PC-9 (cell line): ENCODE measurements at regions not wholly inside any gene's neighbourhood (a gene's known extent, or its start where the extent isn't known, plus 50 kb on each side); places are given as distances from the start of the nearest gene placed in this dataset.

Experiments
- BruUV-seq: library from RNA; stranded (reverse); fragments of 400-500 nt; replicated peaks from 2 replicates; lab custom pipeline; 2021; lab: Mats Ljungman, UMichigan
- CTCF ChIA-PET: fragments of 300-600 bp; sonication (Branson Sonifier 250); formaldehyde crosslinking; loops from one replicate; lab custom pipeline; 2022; ENCODE audit warnings: antibody characterized with exemption; lab: Charles Lee
- POLR2A ChIA-PET: fragments of 300-600 bp; sonication (Branson Sonifier 250); formaldehyde crosslinking; loops from one replicate; lab custom pipeline; 2022; ENCODE audit warnings: antibody characterized with exemption; ENCODE audit not compliant: unreplicated experiment; lab: Charles Lee
- DNase-seq, 2 experiments: peaks; one replicate each; pipeline versions ENCODE4 v3.0.0 to v3.0.0-alpha.2; 2015 to 2022; ENCODE audit warnings: mixed read lengths in 1 of 2
- H2AFZ ChIP-seq: fragments of 200-600 bp; sonication (generic); 2 replicates; pipeline ENCODE4 v1.8.1; 2017; ENCODE audit warnings: antibody characterized with exemption
- H3F3A ChIP-seq: fragments of 200-600 bp; sonication (generic); 2 replicates; pipeline ENCODE4 v1.8.1; 2017; ENCODE audit warnings: antibody characterized with exemption, mild to moderate bottlenecking, low read depth; ENCODE audit not compliant: insufficient read depth
- H3K27ac ChIP-seq: fragments of 200-600 bp; sonication (generic); 2 replicates; pipeline ENCODE4 v1.6.1; 2016; ENCODE audit warnings: mixed run types
- H3K27me3 ChIP-seq: fragments of 200-600 bp; sonication (generic); 2 replicates; pipeline ENCODE4 v1.6.1; 2016; ENCODE audit warnings: low read depth, mixed run types; ENCODE audit not compliant: insufficient read depth
- H3K36me3 ChIP-seq: fragments of 200-600 bp; sonication (generic); 2 replicates; pipeline ENCODE4 v1.6.1; 2016; ENCODE audit warnings: low read depth, mixed run types
- H3K4me1 ChIP-seq: fragments of 200-600 bp; sonication (generic); replicated peaks from 2 replicates; pipeline ENCODE4 v1.6.1; 2016; ENCODE audit warnings: mixed run types; ENCODE audit not compliant: insufficient read depth
- H3K4me2 ChIP-seq: fragments of 200-600 bp; sonication (generic); 2 replicates; pipeline ENCODE4 v1.6.1; 2017; ENCODE audit warnings: mixed run types
- H3K4me3 ChIP-seq: fragments of 200-600 bp; sonication (generic); 2 replicates; pipeline ENCODE4 v1.6.1; 2016; ENCODE audit warnings: mixed run types
- H3K79me2 ChIP-seq: fragments of 200-600 bp; sonication (generic); 2 replicates; pipeline ENCODE4 v1.6.1; 2017; ENCODE audit warnings: low read depth, mixed run types
- H3K9me2 ChIP-seq: fragments of 200-600 bp; sonication (generic); 2 replicates; pipeline ENCODE4 v1.8.1; 2017; ENCODE audit warnings: mild to moderate bottlenecking; ENCODE audit not compliant: insufficient read depth
- H3K9me3 ChIP-seq: fragments of 200-600 bp; sonication (generic); 2 replicates; pipeline ENCODE4 v1.8.1; 2016; ENCODE audit warnings: low read depth; ENCODE audit not compliant: insufficient read depth
- H4K20me1 ChIP-seq: fragments of 200-600 bp; sonication (generic); 2 replicates; pipeline ENCODE4 v1.8.1; 2017; ENCODE audit not compliant: insufficient read depth
- EZH2 ChIP-seq: fragments of 200-600 bp; sonication (generic); IDR thresholded peaks from 2 replicates; pipeline ENCODE4 v1.8.0; 2017; ENCODE audit warnings: antibody characterized with exemption, low read depth
- intact Hi-C: fragments of 100-400 bp; cut with micrococcal nuclease; formaldehyde crosslinking; loops from one replicate; pipeline ENCODE4 v1.10.0; 2022; ENCODE audit not compliant: unreplicated experiment
- TF ChIP-seq, protein P1 (sequence below): fragments of 200-600 bp; sonication (generic); conservative IDR thresholded peaks from 2 replicates; pipeline ENCODE4 v1.6.1; 2017; ENCODE audit warnings: mixed run types, antibody characterized with exemption, mild to moderate bottlenecking, moderate library complexity

DNA sequence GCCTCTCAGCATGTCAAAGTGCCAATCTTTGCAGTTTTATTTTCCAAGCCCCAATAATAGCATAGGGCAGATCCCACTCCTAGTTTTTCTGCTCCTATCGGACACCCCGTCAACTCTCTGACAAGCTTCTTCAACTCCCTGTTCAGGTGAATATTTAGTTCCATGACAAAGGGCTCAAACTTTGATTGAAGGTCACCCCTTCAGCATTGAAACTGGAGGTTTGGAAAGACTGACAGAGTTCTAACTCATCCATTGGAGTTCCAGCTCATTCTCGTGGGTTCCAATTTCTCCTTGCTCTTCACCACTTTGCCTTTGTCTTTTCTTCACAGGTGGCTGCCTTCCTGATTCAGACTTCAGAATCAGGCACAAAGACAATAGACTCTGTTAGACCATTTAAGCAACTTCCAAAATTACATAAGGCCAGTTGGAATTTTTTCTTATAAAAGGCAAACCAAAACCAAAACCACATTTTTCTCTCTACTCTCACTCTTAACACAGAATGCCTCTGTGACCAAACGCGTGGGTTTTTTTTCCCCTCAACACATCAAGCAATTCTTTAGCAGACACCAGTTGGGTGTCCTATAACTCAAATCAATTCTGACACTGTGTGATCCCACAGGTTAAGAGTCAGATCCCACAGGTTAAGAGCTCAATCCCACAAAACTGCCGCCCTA is 169.3 kb upstream of the USP25 start:
- Histone ChIP-seq H3K36me3 (no peaks in the 10 kb centered on the region), H4K20me1 (no peaks in the 10 kb centered on the region), H3K9me3 (no peaks in the 10 kb centered on the region), H3K27ac (no peak overlapping the region), H3K27me3 (no peaks in the 10 kb centered on the region), H3K4me3 (no peak overlapping the region), H3K79me2 (no peaks in the 10 kb centered on the region), H3K4me1 (no peaks in the 10 kb centered on the region), H3F3A (no peaks in the 10 kb centered on the region), H3K9me2 (no peaks in the 10 kb centered on the region), H3K4me2 (no peak overlapping the region), H2AFZ (no peak overlapping the region)
- BruUV-seq, result no TSS peak
- no peak for DNase-seq
- intact Hi-C loops, result no loop called here
- POLR2A ChIA-PET, result no interaction called here
- no peak for TF ChIP-seq EZH2
- TF ChIP-seq, protein P1, sequence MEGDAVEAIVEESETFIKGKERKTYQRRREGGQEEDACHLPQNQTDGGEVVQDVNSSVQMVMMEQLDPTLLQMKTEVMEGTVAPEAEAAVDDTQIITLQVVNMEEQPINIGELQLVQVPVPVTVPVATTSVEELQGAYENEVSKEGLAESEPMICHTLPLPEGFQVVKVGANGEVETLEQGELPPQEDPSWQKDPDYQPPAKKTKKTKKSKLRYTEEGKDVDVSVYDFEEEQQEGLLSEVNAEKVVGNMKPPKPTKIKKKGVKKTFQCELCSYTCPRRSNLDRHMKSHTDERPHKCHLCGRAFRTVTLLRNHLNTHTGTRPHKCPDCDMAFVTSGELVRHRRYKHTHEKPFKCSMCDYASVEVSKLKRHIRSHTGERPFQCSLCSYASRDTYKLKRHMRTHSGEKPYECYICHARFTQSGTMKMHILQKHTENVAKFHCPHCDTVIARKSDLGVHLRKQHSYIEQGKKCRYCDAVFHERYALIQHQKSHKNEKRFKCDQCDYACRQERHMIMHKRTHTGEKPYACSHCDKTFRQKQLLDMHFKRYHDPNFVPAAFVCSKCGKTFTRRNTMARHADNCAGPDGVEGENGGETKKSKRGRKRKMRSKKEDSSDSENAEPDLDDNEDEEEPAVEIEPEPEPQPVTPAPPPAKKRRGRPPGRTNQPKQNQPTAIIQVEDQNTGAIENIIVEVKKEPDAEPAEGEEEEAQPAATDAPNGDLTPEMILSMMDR, result no peak
- CTCF ChIA-PET, result no interaction called here

DNA sequence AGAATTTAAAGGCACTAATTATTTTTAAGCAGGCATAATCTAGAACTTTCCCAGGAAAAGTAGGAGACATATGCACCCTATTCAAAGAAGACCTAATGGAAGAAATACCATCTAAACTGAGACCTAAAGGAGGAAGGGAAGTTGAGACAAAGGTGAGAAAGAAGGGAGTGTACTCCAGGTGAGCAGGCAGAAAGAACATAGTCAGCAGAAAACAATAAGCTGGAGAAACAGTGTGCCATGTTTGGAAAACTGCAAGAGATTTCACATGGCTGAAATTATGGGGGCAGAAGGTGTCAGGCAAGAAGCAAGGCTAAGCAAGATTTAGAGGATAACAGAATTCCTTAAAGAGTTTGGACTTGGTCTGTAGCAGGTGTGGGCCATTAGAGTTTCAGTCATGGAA is 167.0 kb upstream of the USP25 start:
- Histone ChIP-seq H3K27me3 (no peaks in the 10 kb centered on the region), H4K20me1 (no peaks in the 10 kb centered on the region), H3K36me3 (no peaks in the 10 kb centered on the region), H3K4me3 (no peak overlapping the region), H3K9me3 (no peaks in the 10 kb centered on the region), H3K79me2 (no peaks in the 10 kb centered on the region), H3K4me2 (no peak overlapping the region), H3K4me1 (no peaks in the 10 kb centered on the region), H3F3A (no peaks in the 10 kb centered on the region), H3K27ac (no peak overlapping the region), H3K9me2 (no peaks in the 10 kb centered on the region), H2AFZ (no peak overlapping the region)
- BruUV-seq, result no TSS peak
- no peak for DNase-seq
- no peak for TF ChIP-seq EZH2
- TF ChIP-seq, protein P1, result no peak
- ChIA-PET CTCF (no interaction called here), POLR2A (no interaction called here)
- intact Hi-C loops, result no loop called here

DNA sequence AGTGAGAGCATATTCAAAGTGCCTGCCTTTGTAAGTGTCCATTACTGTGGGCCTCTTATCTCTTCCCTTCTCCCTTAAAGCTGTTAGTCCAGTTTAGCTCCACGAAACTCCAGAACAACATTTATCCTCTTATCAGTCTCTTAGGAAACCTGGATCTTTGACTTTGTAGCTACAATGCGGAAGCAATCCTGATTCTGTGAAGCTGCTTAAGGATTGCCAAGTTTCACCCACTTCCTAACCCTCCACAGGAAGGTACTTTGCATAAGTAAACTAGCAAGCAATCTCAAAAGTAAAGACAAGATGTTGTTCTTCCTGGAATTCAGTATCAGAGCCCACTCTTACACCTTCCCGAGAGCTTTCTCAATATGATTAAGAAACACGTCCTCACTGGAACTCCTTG is 164.9 kb upstream of the USP25 start:
- H3K27me3 ChIP-seq, result no peaks in the 10 kb centered on the region
- no peak overlapping the region for H3K4me3 ChIP-seq
- POLR2A ChIA-PET, result no interaction called here
- intact Hi-C loops, result no loop called here
- H3K79me2 ChIP-seq, result no peaks in the 10 kb centered on the region
- CTCF ChIA-PET, result no interaction called here
- H3K9me3 ChIP-seq, result no peaks in the 10 kb centered on the region
- BruUV-seq, result no TSS peak
- no peak overlapping the region; the same call in 1 of the 2 replicates for H2AFZ ChIP-seq
- no peaks in the 10 kb centered on the region for H3K4me1 ChIP-seq
- DNase-seq, result no peak
- no peaks in the 10 kb centered on the region for H3K9me2 ChIP-seq
- no peaks in the 10 kb centered on the region for H4K20me1 ChIP-seq
- H3K4me2 ChIP-seq, result no peak overlapping the region
- H3F3A ChIP-seq, result no peaks in the 10 kb centered on the region
- no peak overlapping the region for H3K27ac ChIP-seq
- TF ChIP-seq EZH2, result no peak
- TF ChIP-seq, protein P1, result no peak
- H3K36me3 ChIP-seq, result no peaks in the 10 kb centered on the region
